Brain microvascular endothelial cell (primary cell): ENCODE measurements at regions not wholly inside any gene's neighbourhood (a gene's known extent, or its start where the extent isn't known, plus 50 kb on each side); places are given as distances from the start of the nearest gene placed in this dataset.

Experiments
- DNase-seq: peaks from one replicate; pipeline ENCODE4 v3.0.0-alpha.2; 2020
- H3K27ac ChIP-seq: fragments of 250-450 bp; sonication (Bioruptor Pico); 2 replicates; pipeline ENCODE4 v1.5.1; 2020; ENCODE audit warnings: mild to moderate bottlenecking, moderate library complexity
- H3K27me3 ChIP-seq: fragments of 250-450 bp; sonication (Bioruptor Pico); replicated peaks from 2 replicates; pipeline ENCODE4 v1.5.1; 2020; ENCODE audit warnings: mild to moderate bottlenecking
- H3K36me3 ChIP-seq: fragments of 250-450 bp; sonication (Bioruptor Pico); replicated peaks from 2 replicates; pipeline ENCODE4 v1.5.1; 2020; ENCODE audit warnings: mild to moderate bottlenecking
- H3K4me3 ChIP-seq: 2 replicates; pipeline ENCODE4 v1.5.1; 2011; ENCODE audit warnings: low read depth, mild to moderate bottlenecking, control low read depth, low read length, moderate library complexity
- CTCF ChIP-seq: IDR thresholded peaks from 2 replicates; pipeline ENCODE4 v1.5.1; 2011; ENCODE audit warnings: low read depth, mild to moderate bottlenecking, moderate library complexity, low read length, control low read depth, inconsistent platforms; ENCODE audit errors: missing control alignments
- in situ Hi-C: cut with HindIII; loops from 2 replicates; pipeline ENCODE4 v1.10.0; 2017; ENCODE audit warnings: low sequenced_read_pairs, low pct_ligation_motif_present

DNA sequence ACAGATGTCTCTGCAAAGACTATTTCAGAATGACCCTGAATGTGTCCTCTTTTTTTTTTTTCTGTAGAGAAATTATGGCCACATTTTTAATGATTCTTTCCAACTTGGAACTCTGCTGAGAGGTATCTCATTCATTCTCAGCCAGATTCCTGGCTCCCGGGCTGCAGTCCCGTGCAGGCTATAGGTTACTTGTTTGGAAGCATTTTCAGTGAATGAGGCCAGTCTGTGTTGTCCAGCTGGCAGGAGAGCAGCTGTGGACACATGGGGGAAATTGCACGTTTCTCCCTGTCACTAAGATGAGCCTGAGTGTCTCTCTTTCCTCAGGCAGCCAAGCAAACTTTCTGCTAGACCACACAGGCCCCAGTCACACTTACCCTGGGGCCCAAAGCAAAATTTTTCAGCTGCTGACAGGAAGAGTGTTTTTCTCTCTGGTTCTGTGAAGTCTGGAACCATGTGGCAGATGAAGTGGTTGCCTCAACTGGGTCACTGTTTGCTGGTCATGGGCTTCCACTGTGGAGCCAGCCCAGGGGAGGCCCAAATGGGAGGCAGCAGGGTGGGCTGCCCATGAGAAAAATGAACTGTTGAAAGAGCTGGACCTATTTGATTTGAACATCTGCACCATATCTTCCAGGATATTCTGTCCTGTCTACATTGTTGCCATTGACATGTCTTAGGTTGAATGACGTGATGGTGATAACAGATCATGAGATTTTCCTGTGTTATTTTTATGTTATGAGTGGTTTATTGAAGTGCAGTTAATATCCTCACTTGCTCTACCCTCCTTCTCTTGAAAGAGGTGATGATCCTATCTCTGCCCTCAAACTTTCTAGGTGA is 431.2 kb downstream of the LPIN1 start:
- in situ Hi-C loops, result no loop called here
- no peaks in the 10 kb centered on the region for H3K36me3 ChIP-seq
- no peak for TF ChIP-seq CTCF
- no peak overlapping the region for H3K27ac ChIP-seq
- no peak for DNase-seq
- no peaks in the 10 kb centered on the region for H3K27me3 ChIP-seq
- no peak overlapping the region for H3K4me3 ChIP-seq

GRCh38 chr2:12178289-12179080 is 432.1 kb downstream of the LPIN1 start:
- Histone ChIP-seq H3K36me3 (no peaks in the 10 kb centered on the region), H3K27me3 (no peaks in the 10 kb centered on the region), H3K4me3 (no peak overlapping the region), H3K27ac (no peak overlapping the region)
- in situ Hi-C loops, result no loop called here
- DNase-seq, result no peak
- TF ChIP-seq CTCF, result no peak

- Histone ChIP-seq H3K36me3 (no peaks in the 10 kb centered on the region), H3K27me3 (no peaks in the 10 kb centered on the region), H3K4me3 (no peak overlapping the region), H3K27ac (no peak overlapping the region)
- no peak for TF ChIP-seq CTCF
- in situ Hi-C loops, result no loop called here
- no peak for DNase-seq
These were observed 433.6 kb downstream of the LPIN1 start for GRCh38 chr2:12180031-12180430.

DNA sequence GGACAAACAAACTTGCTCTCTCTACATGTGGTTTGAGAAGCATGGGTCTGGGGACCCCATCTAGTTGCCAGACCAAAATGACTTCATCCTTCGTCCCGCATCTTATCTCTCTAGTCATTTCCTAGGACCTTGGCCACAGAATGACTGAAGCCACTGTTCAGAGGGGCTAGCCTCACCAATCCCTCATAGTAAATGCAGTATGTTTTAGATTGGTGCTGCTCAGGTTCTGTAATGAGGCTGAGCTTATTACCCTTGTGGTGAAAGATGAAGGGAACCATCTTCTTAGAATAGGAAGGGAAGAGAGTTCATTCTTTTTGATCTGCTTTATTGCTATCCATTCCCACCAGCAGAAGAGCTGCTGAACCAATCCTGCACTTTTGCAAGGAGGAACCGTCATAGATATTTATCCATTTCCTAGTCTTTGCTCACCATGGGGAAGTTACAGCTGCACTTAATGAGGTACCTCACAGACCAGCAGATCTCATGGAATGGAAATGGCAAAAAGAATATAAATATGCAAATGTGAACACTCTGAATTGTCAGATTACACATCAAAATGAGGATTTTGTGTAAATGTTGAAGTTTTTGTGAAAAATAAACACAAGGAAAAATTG is 436.7 kb downstream of the LPIN1 start:
- in situ Hi-C loops, result no loop called here

DNA sequence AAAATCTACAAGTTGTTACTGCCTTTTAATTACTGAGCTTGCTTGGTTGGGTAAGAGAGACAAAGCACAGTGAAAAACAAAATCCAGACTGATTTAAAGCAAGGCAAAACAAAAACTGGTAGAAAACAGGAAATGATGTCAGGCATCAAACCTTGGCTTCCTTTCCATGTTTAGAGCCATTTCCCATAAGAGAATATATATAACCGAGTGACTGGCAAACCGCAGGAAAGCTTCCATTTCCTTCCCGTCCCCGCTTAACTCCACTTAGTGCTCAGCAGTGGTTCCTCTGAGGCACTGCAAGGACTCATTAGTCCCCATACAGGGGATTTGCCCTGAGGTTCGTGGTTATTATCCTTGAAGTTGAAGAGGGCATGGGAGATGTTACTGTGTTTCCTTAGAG is 446.3 kb downstream of the LPIN1 start:
- H3K27ac ChIP-seq, result no peak overlapping the region

More for the DNA sequence above, 436.7 kb downstream of the LPIN1 start:
- no peaks in the 10 kb centered on the region for H3K36me3 ChIP-seq
- no peak for DNase-seq
- H3K4me3 ChIP-seq, result no peak overlapping the region
- H3K27me3 ChIP-seq, result no peaks in the 10 kb centered on the region
- no peak for TF ChIP-seq CTCF
- H3K27ac ChIP-seq, result no peak overlapping the region

More for the DNA sequence above, 446.3 kb downstream of the LPIN1 start:
- TF ChIP-seq CTCF, result no peak
- H3K36me3 ChIP-seq, result no peaks in the 10 kb centered on the region
- in situ Hi-C loops, result no loop called here
- no peak overlapping the region for H3K4me3 ChIP-seq
- no peaks in the 10 kb centered on the region for H3K27me3 ChIP-seq
- DNase-seq, result no peak
